ENCODE measurements at regions not wholly inside any gene's neighbourhood (a gene's known extent, or its start where the extent isn't known, plus 50 kb on each side); places are given as distances from the start of the nearest gene placed in this dataset.

DNA sequence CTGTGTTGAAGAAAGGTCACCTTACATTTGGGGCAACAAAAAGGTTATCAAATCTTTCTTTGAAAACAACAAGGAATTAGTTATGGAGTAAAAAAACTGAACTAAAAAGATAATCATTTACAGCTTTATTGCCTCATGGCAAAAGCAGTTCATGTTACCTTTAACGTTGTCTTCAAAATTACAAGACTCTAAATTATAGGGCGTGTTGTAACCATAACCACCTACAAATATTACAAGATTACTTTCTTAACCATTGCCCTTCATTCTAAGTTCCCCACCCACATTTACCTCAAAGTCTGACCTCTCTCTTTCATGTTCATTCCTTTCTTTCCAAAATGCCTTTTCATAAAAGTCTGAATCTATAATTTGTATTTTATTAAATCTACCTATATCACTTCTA is 74.6 kb upstream of the LRATD1 start:
- no peak overlapping the region for H3K23ac ChIP-seq (ENCODE audit: insufficient read length, low read depth, low read length)
- TF ChIP-seq, protein P1, sequence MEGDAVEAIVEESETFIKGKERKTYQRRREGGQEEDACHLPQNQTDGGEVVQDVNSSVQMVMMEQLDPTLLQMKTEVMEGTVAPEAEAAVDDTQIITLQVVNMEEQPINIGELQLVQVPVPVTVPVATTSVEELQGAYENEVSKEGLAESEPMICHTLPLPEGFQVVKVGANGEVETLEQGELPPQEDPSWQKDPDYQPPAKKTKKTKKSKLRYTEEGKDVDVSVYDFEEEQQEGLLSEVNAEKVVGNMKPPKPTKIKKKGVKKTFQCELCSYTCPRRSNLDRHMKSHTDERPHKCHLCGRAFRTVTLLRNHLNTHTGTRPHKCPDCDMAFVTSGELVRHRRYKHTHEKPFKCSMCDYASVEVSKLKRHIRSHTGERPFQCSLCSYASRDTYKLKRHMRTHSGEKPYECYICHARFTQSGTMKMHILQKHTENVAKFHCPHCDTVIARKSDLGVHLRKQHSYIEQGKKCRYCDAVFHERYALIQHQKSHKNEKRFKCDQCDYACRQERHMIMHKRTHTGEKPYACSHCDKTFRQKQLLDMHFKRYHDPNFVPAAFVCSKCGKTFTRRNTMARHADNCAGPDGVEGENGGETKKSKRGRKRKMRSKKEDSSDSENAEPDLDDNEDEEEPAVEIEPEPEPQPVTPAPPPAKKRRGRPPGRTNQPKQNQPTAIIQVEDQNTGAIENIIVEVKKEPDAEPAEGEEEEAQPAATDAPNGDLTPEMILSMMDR (conservative IDR thresholded peaks at IDR 0.05) = no peak
- H3T11ph ChIP-seq (ENCODE audit: low read length) = no peak overlapping the region

More for the DNA sequence above, 74.6 kb upstream of the LRATD1 start:
- Histone ChIP-seq H4K20me1 (ENCODE audit: control insufficient read depth, insufficient read depth, insufficient read length) (no peaks in the 10 kb centered on the region), H4K5ac (ENCODE audit: insufficient read length, low read depth, low read length) (no peak overlapping the region), H3K4me2 (ENCODE audit: insufficient read depth, insufficient read length, low read length) (no peak overlapping the region), H3K14ac (ENCODE audit: insufficient read depth, low read length) (no peak overlapping the region), H2AK5ac (ENCODE audit: insufficient read length, low read length) (no peak overlapping the region), H3K79me1 (ENCODE audit: insufficient read depth, low read depth, low read length, poor library complexity, severe bottlenecking) (no peaks in the 10 kb centered on the region), H3K4ac (ENCODE audit: low read depth, low read length) (no peak overlapping the region), H3K56ac (ENCODE audit: insufficient read length, low read depth, low read length) (no peak overlapping the region), H4K8ac (replicated peaks; ENCODE audit: insufficient read length, low read depth, low read length) (no peak overlapping the region), H2BK12ac (ENCODE audit: insufficient read length, low read depth, low read length) (no peak overlapping the region), H3K9ac (ENCODE audit: extremely low read depth, insufficient read length, low read length) (no peak overlapping the region), H3K79me2 (ENCODE audit: insufficient read depth, low read length) (no peaks in the 10 kb centered on the region), H2BK15ac (ENCODE audit: low read depth, low read length) (no peak overlapping the region), H2BK120ac (ENCODE audit: low read depth, low read length, poor library complexity, severe bottlenecking) (no peak overlapping the region), H3K4me1 (ENCODE audit: insufficient read depth, low read length) (no peaks in the 10 kb centered on the region), H3K27ac (ENCODE audit: insufficient read length, low read depth, low read length) (no peak overlapping the region), H3K9me3 (ENCODE audit: control insufficient read depth, low read depth, low read length) (no peaks in the 10 kb centered on the region), H4K91ac (ENCODE audit: insufficient read length, low read depth, low read length) (no peak overlapping the region), H2BK20ac (ENCODE audit: low read depth, low read length, poor library complexity, severe bottlenecking) (no peak overlapping the region), H3K18ac (ENCODE audit: insufficient read length, low read depth, low read length) (no peak overlapping the region), H2AFZ (ENCODE audit: low read length) (no peak overlapping the region), H3K23me2 (ENCODE audit: insufficient read length, low read depth, low read length, poor library complexity, severe bottlenecking) (no peaks in the 10 kb centered on the region), H3K27me3 (ENCODE audit: insufficient read depth, low read length) (no peaks in the 10 kb centered on the region), H2BK5ac (ENCODE audit: insufficient read length, low read length) (no peak overlapping the region)
- no peaks in the 10 kb centered on the region for H3K4me1 Mint-ChIP-seq
- H3K27ac Mint-ChIP-seq = no peak overlapping the region
- WGBS (ENCODE audit: extremely low coverage, insufficient read length, low lambda C conversion rate) = no CpG with 5 or more reads among the region's 2 CpGs
- no peak overlapping the region for H3K4me3 Mint-ChIP-seq
- H3K9me3 Mint-ChIP-seq = no peaks in the 10 kb centered on the region
- H3K36me3 Mint-ChIP-seq (ENCODE audit: insufficient read depth in 1 of 3, low read depth in 3 of 3) = no peaks in the 10 kb centered on the region
- H3K27me3 Mint-ChIP-seq (ENCODE audit: low read depth) = no peaks in the 10 kb centered on the region
- DNase-seq = no peak
